ENCODE measurements at regions not wholly inside any gene's neighbourhood (a gene's known extent, or its start where the extent isn't known, plus 50 kb on each side); places are given as distances from the start of the nearest gene placed in this dataset.

DNA sequence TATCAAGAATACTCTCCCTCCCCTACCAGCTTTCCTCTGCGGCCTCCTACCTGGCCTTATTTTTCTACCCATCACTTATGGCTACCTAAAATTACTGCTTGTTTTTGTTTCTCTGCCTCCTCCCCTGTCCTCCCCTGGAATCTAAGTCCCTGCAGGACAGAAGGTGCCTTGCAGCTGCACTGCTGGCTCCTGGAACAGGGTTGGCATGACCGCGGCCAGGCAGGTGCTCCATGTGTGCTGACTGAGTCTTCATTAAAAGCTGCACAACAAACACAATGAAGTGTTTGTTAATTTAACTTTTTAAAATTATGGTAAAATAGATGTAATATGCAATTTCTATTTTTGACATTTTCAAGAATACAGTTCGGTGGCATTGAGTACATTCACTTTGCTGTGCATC, 171.9 kb upstream of the FHL2 start:
- DNase-seq (ENCODE audit: low read depth) = no peak

DNA sequence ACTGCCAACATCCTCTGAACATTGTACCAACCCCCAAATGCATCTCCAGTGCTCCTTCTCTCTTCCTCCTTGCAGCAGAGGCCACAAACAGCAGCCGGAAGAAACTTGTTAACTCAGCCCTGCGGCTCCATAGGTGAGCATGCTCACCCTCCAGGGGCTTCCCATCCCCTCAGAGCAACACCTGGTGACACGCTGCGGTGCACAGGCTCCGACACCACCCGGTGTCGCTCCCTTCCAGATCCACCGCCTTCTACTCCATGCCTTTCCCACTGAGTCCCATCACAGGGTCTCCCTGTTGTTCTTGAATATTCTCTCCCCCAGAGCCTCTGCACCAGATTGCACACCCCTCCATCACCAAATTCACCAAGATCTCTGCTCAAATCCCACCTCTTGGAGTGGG, 171.5 kb upstream of the FHL2 start:
- no peak for DNase-seq (ENCODE audit: low read depth)

DNA sequence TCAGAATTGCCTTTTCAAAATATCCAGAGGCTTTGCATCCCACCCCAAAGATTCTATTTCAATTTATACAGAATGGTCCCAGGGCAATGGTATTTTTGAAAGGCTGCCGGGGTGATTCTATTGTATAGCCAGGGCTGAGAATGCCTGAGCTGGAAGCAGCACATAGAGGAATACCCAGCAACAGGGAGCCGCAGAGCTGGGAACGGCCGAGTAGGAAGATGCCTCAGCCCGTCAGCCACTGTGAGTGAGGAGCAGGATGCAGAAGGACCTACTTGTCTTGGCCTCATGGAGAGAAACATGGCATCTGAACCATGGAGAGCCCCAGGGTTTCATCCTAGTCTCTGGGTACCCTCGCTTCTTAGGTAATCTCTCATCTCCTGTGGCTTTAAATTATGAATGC, 170.8 kb upstream of the FHL2 start:
- no peak for DNase-seq (ENCODE audit: low read depth)

DNA sequence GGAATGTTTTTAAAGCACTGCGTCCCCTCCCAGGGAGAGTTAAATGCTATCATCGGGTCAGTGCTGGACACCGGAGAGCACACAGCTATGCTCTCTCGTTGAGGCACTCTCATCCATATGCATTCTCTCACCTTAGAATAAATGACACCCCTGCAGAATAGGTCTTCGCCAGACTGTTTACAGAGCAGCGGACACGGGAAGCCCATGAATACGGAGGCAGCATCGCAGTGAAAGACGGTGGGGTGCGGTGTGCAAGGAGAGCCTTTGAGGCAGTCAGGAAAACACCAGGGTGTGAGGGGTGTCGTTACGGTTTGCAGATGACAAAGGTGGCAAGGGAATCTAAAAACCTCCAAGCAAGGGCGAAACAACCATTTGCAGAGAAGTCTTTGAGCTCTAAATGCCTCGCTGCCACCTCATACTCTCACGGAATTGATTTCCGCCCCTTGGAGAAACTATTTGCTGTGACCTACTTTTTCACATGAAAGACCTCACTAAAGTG, 169.2 kb upstream of the FHL2 start:
- no peak for DNase-seq (ENCODE audit: low read depth)

DNA sequence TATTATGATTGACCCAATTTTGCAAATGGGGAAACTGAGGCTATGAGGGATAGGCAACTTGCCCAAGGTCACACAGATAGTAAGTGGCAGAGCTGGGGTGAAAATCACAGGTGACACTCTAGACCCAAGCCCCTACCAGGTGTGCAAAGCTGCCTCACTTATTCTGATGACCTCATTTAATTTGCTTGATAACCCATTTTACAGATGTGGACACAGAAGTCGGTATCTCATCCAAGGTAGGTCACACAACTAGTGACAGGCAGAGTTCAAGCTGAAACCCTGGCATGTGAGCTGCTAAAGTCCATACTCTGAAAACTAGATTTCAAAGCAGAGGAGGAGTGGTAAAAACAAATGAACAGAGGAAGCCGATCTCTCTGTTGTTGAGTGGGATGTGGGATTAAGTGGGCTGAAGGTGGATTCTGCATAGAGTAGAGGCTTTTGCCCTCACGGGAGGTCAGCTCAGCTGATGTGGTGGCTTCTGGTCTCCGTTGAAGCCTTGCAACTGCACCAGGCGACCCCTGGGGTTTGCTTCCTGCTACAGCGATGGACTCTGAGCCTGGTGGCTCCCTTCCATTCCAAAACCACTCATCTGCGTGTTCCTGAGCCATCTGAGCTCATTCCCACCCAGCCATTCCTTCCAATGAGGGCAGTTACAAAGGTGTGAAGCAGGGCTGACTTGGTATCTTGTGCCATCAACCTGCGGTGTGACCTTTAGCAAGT, 164.3 kb upstream of the FHL2 start:
- DNase-seq (ENCODE audit: low read depth) = no peak

DNA sequence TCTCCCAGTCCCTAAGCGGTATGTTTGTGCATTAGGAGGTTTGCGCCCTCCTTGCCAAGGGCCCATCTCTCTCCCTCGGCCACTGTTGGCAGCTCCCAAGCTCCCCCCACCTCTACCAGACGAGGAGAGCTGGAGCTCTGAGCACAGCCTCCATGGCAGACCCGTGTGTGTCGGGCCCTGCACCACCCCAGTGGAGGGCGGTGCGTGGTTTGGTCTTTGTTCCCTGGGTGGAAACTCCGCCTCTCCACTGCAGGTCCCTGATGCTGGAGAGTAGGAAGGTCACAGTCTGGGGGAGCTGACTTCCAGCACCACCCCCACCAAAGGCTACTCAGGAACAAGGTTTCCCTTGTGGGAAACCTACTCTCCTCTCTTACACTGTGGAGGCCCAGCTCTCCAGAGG, 162.6 kb upstream of the FHL2 start:
- DNase-seq (ENCODE audit: low read depth) = no peak

DNA sequence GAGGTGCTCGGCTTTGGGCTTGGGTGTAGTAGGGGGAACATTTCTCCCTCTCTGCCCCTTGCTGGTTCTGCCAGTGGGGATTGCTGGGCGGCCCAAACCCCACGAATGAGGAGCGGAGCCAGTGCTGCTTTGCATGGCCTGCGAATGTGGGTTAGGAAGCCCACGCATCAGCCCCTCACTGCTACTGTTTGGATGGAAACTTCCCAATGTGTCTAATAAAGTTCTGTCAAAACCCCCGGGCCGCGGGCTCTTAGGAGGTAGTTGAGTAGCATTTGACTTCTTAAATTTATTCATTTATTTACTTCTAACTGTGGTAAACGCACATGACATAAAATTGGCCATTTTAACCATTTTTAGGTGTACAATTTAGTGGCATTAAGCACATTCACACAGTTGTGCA, 161.3 kb upstream of the FHL2 start:
- DNase-seq (ENCODE audit: low read depth) = no peak

DNA sequence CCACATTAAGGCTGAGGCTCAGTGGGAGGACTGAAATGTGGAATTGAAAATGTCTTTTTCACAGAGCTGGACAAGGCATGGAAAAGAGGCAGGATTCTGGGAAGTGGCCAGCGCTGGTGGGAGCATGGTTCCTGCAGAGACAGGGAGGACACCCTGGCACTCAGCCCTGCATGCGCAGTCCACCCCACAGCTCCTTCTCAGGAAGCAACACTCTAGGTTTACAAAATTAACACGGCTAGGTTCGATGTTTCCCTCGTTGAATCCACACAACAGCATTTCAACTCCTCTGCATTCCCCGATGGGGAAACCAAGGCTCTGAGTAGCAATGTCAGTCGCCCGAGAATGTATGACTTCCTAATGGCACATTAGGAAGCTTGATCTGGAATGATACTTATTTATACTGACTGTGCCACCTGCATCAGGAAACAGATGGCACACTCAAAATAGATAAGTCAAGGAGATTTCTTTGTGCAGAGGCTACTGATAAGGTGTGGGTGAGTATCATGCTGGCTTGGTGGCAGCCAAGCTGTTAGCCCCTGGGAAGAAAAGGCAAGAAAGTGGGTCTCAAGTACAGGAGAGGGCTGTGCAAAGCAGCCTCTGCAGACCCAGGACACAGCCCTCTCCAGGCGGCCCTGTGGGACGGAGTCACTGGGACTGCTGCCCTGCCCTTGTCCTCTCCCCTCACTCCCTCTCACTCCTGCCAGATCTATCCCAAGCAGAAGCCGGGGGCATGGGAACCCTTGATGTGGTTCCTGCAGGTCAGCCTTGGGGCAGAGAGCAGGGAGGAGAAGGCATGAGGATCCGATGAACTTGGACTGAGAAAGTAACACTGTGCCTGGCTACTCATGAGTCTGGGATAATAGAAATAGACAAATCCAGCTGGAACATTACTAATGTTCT, 158.4 kb upstream of the FHL2 start:
- DNase-seq (ENCODE audit: low read depth) = no peak

DNA sequence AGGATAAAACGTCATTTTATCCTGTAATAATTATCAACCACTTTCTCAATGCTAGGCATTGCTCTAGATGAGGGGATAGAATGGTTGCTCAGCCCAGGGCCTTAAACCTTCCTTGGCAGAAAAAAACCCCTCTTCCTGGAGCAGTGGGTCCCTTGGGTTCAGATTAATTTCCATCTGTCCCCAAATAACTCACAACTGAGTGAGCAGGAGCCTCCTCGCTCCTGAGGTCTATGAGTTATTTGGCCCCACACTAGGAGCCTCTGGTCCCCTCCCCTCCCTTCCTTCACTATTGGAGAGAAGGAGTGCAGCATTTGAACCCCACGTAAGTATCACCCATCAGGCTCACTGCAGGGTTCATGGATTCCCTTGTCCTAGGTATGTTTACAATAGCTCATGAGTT, 157.5 kb upstream of the FHL2 start:
- DNase-seq (ENCODE audit: low read depth) = no peak

DNA sequence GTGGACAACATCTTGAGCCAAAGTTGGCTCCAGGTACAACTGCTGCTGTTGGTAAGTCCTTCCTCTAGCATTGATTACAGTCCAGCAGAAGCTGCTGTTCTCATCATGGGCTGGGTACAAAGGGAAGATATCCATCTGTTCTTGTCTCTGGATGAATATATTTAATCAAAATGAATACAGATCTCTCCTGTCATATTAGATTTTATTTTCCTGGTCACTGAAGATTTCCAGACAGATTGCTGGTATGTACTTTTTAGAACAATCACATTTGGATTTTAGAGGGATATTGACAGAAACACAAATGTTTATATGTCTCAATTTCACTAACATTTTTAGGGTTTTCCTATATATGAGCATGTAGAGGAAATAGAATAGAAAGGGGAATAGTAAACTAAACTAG, 155.4 kb upstream of the FHL2 start:
- no peak for DNase-seq (ENCODE audit: low read depth)

DNA sequence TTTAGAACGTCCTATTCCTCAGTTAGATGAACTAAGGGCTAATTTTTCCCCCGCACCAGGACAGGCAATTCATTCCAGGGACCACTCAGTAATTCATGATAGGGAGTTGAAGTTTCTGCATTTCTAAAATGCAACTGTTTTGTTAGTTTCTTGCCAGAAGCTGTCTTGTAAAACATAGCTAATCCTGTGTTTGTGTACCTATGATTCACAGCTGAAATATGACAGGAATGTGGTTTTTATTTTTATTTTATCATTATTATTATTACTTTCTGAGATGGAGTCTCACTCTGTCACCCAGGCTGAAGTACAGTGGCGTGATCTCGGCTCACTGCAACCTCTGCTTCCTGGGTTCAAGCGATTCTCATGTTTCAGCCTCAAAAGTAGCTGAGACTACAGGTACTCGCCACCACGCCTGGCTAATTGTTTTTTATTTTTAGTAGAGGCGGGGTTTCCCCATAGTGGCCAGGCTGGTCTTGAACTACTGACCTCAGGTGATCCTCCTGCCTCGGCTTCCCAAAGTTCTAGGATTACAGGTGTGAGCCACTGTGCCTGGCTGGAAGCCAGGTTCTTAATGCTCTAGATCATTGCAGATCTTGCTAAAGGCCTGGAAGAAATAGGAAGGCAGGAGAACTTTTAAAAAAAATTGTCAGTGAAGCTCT, 154.8 kb upstream of the FHL2 start:
- no peak for DNase-seq (ENCODE audit: low read depth)

DNA sequence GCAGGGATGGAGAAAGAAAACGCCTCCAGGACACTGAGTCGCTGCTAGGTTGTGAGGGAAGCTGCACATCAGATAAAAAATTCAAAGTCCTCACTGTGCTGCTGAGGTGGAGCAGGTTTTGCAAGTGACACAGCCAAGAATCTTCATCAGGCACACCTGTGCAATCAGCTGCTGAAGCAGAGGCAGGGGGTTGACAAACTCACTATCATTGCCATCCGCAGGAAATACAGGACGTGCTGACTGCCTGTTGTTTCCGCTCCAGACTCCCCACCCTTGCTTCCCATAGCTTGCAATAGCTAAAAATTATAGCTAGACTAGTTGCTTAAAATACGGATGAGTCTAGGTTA, 147.8 kb upstream of the FHL2 start:
- DNase-seq (ENCODE audit: low read depth) = no peak

DNA sequence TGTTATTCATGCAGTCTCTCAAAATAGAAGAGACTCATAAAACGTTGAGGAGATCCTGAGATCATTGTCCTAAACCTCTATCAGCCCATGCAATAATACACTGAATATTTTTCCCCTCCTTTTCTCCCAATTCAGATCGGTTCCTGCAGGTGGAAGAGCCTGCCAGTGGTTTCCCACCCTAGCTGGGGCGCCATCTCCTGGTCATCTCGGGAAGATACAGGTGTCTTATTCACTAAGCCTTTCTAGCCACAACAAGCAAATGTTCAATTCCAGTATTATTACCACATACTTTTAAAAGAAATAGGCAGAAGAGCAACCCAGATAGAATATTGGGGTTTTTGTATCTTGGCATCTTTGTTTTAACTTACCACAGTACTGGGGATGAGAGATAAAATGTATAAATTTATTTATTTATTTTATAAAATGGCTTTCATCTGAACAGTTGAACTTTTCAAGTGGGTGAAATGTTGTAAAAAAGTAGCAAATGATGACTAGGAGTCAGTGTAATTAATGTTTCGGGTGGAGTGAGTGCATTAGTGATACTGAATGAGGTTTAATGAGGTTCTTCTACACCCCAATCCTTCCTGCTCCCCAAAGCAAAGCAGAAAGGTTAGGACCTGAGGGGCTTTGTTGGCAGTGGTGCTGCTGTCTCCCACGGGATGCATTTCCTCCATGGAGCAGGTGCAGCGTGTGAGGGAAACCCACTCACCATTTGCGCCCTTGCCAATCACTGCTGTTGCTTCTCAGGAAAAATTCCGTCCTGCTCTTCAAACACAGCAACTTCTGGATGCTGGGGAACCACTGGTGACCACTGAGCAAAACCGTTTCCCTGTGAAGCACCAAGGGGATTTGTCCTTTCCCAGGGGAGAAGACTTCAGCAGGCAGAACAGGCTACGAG, 147.1 kb upstream of the FHL2 start:
- DNase-seq (ENCODE audit: low read depth) = peak; percentile 42

DNA sequence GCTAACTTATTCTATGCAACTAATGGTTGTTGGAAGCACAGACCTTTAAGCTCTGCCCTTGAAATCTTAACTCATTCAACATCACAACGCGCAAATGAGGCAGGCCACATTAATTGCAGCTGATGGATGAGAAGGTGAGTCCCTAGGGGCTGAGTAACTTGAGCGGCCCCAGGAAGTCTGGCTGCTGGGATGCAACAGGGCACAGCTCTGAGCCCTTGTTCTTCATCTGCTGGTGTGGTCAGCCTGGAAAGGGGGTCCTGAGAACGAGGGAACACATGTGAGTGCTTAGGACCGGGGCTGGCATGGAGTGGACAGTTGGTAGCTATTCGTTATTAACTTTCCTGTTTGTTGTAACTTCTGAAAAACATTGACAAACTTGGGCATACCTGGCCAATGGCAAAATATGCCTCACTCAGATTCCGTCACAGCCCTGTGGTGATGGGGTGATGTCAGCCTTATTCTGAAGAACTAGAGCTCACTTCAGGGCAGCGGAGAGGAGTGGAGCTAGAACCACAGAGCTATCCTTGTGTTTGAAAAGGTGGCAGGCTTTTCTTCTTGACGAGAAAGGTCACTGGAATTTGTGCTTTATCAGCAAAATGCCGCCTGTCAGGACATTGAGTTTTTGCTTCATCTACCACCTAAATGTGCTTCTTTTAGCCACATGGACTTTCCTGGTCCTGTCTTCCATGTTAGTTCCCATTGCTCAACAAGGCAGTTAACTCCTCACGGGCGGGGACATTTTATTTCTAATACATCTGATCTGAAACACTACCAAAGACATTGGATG, 145.9 kb upstream of the FHL2 start:
- no peak for DNase-seq (ENCODE audit: low read depth)

DNA sequence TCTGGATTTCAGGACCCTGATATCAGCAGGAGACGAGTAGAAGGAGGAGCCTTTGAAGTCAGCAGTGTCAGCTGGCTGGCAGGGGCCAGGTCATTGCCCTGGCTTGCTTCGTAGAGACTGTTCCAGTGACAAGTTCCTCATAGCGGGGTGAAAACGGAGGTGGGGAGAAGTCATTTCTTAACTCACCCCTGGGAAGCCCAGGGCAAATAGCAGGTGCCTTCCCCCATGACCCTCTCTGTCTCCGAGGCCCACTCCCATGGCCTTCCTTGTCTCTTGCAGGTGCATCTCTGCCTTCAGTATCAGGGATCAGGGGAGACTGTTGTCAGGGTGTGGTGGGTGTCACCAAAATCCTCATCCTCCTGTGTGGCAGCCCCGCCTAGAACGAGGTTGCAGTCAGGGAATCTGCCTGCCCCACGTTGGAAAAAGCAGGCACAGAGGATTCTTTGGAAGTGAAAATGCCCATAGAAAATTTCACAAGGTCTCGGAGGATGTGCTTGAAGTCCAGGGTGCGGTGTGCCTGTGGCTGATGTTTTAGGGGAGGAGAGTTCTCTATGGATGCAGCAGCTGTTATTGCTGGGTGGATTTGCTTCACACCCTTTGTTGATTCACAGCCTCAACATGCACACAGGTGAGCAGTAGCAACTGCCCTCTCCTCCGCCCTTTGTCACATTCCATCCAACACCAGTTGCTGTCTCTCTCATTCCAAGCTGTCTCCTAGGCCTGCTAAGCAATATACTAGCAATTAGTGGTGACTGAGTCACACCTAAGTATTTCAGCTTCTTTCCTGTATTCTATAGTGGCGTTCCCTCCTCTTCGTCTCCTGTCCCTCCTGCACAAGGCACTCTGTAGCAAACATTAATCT, 142.6 kb upstream of the FHL2 start:
- DNase-seq (ENCODE audit: low read depth) = no peak

DNA sequence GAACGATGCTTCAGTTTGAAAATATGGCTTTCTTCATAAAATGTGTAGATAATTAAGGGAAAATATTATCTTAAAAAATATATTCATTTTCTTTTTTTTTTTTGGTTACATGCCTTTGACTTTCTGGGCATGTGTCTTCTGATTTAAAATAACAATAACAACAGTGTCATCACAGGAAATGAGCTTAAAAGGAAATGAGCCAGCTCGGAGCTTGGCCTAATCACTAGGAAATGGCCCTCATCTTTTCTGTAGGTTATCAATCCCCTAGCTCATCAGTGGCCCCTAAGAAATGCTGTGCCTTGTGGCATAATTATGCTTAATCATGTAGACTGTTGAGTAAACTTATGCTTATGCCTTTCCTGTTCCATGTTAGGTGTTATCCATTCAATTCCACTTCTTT, 141.8 kb upstream of the FHL2 start:
- no peak for DNase-seq (ENCODE audit: low read depth)

DNA sequence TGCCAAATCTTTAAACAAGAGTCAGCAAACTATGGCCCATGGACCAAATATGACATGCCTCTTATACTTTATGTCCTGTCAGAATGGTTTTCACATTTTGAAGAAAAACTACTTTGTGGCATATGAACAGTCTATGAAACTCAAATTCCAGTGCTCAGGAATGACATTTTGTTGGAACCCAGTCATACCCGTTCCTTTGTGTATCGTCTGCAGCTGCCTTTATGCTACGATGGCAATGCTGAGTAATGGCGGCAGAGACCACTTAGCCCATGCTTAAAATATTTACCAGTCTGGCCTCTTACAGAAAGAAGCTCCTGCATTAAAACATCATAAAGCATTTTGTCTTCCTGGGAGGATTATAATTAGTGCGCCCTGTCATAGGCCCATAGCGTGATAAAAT, 140.5 kb upstream of the FHL2 start:
- DNase-seq (ENCODE audit: low read depth) = no peak

DNA sequence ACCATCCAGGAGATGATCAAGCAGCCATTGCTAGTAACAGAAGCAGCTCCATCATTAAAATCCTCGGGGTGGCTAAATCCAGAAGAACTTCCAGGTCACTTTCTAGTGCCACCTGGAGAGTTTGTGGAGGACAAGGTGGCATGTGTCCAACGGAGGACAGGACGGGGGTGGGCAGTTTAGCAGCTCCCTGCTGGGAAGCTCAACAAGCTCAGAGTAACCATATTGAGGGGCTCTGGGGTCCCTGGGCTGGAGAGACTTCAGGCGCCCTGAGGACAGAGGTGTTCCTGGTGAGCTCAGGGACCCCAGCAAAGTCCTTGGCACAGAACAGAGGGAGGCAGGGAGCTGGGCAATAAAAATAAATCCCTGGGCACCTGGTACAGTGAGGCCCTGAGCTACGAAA, 140.0 kb upstream of the FHL2 start:
- no peak for DNase-seq (ENCODE audit: low read depth)

DNA sequence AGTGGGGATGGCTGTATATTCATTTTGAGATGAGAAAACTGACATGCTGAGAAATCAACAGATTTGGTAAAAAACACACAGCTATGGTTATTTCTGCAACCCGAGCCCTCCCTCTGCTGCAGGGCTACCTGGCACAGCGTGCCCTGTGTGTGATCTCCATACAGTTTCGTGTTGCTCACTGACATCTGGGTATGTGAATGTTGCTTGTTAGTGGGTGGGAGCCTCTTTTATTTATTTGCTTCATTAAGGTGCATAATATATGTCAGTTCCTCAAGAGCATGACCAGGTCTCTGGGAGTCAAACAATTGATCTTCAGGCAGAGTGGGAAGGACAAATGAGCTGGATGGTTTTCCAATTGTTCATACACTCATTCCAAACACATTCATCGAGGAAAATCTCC, 139.1 kb upstream of the FHL2 start:
- no peak for DNase-seq (ENCODE audit: low read depth)

DNA sequence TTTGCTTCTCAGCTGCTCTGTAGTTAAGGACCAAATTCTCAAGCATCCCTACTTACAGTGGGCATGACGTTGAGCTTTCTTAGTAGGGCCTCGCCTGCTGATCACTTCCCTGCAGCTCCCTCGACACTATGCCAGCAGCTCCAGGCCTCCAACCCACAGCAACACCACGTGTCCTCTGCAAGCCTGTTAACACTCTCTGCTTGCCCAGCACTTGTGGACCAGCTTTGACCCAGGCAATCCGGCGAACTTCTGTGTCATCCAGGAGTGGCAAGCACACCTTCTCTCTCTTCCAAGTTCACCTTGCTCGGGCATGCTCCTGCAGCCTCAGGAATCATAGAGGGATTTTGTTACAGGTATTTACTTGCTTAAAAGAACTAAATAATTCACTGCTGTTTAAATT, 138.6 kb upstream of the FHL2 start:
- no peak for DNase-seq (ENCODE audit: low read depth)
